ENCODE measurements at regions not wholly inside any gene's neighbourhood (a gene's known extent, or its start where the extent isn't known, plus 50 kb on each side); places are given as distances from the start of the nearest gene placed in this dataset.

- TF ChIP-seq EZH2 (IDR thresholded peaks at IDR 0.05; ENCODE audit: borderline replicate concordance, low read depth, low read length, severe bottlenecking) (no peak), CTCF (IDR thresholded peaks at IDR 0.05; ENCODE audit: extremely low read depth in 1 of 2, insufficient read depth in 1 of 2, low read depth in 1 of 2, low read length in 2 of 2) (no peak), POLR2AphosphoS5 (IDR thresholded peaks at IDR 0.05; ENCODE audit: insufficient read depth, low read depth, low read length) (no peak), POLR2A (IDR thresholded peaks at IDR 0.05; ENCODE audit: low read depth, low read length) (no peak), MAX (IDR thresholded peaks at IDR 0.05; ENCODE audit: insufficient read depth, insufficient read length) (no peak)
Measured at GRCh38 chr6:9745966-9746365, 668.9 kb downstream of the TFAP2A start.
